ENCODE measurements at regions not wholly inside any gene's neighbourhood (a gene's known extent, or its start where the extent isn't known, plus 50 kb on each side); places are given as distances from the start of the nearest gene placed in this dataset.

DNA sequence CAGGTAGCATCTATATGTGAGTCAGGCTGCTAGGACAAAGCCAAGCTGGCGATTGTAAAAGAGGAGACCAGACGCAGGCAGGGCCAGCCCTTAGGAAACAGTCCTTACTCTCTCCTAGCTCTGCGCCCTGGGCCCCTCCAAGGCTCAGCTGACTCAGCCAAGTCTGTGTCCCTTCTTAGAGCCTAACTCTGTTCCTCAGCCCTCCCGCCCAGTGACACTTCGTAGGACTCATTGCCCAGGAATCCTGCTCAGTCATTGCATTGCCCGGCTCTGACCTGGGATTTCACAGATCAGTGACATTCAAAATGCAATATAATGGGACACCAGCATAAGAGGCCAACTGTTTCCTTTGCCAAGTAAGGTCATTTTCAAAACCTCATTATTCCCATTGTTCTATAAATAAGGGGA, 244.2 kb downstream of the TLE3 start:
- DNase-seq (ENCODE audit: extremely low read depth in 1 of 2, low read depth in 1 of 2) = no peak

DNA sequence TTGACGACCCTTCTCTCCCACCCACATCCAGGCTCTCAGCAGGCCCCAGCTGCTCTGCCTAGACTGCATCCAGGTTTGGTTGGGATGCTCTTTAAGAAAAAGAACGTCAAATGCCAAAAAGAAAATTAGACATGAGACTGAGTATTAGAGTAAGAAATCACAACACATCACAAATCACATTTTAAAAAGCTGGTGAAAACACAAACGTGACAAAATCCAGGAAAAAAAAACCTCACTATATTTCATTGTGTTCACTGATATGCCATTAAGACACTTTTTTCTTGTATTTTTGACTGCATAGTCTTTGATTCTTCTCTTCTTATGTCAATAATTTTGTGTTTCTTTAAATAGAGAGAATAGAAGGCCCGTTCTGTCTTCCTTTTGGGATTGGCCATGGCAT, 243.7 kb downstream of the TLE3 start:
- DNase-seq (ENCODE audit: extremely low read depth in 1 of 2, low read depth in 1 of 2) = no peak

DNA sequence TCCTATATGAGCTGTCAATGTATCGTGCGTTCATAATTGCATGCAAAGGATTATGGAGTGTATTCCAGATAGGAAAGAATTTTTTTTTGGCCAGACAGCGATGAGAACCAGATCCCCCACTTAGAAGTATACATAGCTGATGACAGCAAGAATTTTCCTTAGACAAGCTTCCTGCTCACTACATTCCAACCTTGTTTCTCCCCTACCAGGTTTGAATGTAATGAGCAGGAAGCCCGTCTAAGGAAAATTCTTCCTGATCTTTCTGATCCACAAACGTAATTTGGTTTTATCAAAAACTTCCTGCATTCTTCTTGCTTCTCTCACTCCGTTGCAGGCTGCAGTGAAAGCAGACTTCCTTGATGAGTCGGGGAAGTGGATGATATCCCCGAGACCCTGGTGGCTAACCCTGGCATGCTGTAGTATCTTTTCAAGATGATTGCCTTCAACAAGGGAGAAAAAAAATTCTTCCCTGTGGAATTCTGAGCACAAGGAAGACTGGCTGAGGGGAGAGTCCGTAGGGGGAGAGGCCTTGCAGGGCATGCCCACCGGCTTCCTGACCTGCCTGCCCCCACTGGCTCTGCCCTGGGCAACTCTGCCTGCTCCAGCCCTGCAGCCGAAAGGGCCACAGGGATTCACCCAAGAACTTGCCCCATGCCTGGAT, 243.1 kb downstream of the TLE3 start:
- DNase-seq (ENCODE audit: extremely low read depth in 1 of 2, low read depth in 1 of 2) = no peak

DNA sequence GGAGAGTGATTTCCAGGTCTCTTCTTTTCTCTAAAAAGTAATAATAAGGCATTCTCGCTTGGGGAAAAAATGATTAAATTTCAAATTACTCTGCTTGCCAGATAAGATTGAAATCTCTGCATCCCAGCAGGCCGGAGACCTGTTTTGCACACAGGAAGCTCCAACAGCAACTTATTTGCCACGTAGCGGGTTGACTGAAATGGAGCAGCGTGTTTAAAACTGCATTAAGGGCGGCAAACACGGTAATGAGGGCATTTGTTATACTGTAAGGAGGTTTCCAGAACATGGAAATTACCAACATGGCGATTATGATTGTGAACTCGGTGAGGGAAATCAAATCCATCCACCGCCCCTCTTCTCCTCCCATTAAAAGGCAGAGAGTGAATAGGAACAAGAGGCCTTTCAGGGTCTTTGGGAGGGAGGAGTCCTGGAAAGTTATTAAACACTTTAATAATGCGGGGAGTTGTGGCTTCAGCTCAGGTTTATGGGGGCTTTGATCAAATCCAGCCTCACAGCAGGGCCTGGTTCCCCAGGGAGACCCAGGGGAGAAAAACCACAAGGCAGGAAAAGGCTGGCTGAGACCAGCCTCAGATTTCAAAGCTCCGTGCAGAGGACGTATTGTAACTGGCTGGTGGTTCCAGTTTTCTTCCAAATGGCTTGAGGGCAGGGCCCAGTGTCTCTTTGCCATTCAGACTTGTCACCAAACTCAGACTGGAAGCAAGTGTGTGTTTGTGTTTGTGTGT, 242.3 kb downstream of the TLE3 start:
- no peak for DNase-seq (ENCODE audit: extremely low read depth in 1 of 2, low read depth in 1 of 2)

DNA sequence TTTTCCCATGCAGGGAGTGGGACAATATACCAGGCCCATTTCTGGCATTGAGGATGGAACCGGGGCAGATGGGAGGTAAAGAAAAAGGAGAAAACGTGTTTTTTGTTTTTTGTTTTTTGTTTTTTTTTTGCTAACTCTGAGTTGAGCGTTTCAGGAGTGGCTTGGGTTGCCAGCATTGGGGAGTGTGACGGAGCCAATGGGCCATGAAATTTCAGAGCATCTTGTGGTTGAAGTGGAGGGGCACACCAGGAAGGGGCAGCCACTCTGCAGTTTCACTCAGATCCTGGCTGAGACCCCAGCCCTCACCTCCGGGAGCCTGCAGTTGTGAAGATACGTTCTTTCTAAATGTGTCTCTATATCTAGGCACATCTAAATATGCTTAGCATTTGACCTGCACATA, 240.5 kb downstream of the TLE3 start:
- no peak for DNase-seq (ENCODE audit: extremely low read depth in 1 of 2, low read depth in 1 of 2)

DNA sequence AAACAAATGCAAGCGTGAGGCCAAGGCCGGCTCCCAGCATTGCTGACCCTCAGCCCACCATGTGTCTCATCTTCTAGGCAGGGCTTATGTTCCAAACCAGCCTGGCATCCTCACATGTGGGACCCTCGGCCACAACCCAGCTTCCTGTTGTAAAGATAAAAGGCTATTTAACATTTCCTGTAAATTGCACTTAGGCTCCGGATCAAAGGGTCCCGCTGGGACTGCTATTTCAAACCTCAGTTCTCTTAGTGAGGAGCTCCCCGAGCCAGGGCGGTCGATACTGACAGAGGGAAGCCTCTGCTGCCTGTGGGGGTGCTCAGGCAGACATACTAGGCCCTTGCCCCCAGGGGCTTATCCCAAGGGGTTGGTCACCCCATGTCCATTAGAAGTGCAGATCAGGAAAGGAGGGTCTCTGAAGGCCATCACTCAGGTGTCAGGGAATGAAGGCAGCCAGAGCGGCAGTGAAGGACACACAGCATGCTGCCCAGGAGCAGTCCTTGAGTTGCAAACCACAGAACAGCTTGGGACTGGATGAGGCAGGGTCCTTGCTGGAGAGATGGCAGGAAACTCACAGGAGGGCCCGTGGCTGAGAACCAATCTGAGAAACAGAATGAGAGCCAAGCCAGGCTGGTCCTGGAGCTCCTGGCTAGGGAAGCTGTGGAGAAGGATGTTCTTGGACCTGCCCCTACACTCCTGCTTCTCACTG, 239.9 kb downstream of the TLE3 start:
- no peak for DNase-seq (ENCODE audit: extremely low read depth in 1 of 2, low read depth in 1 of 2)

DNA sequence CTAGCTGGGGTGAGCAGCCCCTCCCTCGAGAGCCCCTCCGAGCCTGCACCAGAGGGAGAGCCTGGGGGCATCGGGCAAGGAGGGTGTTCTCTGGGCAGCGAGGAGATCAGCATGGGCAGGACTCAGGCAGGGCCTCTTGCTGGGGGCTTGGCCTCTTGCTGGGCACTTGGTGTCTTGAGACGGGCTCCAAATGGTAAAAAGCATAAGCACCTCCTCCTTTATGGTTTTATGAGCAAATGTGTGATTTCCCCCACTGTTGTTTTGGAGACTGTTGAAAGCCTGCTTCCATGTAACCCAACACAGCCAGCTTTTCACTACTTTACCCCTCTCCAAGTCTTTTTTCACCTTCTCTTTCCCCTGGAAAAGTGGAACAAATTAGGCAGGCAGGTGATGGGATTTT, 239.3 kb downstream of the TLE3 start:
- no peak for DNase-seq (ENCODE audit: extremely low read depth in 1 of 2, low read depth in 1 of 2)

DNA sequence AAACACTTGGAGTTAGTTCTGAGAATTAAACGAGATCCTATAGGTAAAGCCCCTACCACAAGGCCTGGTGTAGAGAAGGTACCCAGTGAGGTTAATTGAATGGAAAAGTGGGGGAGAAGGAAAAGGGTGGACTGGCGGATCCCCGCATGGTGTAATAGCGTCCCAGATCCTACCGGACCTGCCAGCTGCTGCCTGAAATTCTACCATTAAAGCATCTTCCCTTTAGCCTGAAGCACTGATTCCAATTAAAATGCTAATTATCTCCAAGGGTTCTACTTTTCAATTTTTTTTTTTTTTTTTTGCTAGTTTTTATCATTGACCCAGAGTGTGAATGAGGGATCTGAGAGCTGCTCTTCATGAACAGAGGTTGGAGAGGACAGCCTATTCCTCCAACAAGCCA, 237.9 kb downstream of the TLE3 start:
- no peak for DNase-seq (ENCODE audit: extremely low read depth in 1 of 2, low read depth in 1 of 2)

DNA sequence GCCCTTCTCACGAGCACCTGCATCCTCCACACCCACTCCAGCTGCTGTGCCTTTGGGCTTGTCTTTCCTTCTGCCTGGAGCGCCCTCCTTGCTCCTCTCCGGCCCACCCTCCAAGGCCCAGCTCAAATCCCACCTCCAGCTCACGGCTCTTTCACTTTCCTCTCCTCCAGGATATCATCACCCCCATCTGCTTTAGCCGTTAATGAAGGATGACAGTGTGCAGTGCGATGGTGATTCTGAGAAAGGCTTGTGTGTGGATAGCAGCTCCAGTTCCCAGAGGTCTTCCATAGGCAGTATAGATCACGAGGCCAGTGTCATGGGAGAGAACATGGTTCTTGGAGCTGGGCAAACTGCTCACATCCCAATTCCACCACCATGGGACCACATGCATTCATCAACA, 237.4 kb downstream of the TLE3 start:
- DNase-seq (ENCODE audit: extremely low read depth in 1 of 2, low read depth in 1 of 2) = no peak

DNA sequence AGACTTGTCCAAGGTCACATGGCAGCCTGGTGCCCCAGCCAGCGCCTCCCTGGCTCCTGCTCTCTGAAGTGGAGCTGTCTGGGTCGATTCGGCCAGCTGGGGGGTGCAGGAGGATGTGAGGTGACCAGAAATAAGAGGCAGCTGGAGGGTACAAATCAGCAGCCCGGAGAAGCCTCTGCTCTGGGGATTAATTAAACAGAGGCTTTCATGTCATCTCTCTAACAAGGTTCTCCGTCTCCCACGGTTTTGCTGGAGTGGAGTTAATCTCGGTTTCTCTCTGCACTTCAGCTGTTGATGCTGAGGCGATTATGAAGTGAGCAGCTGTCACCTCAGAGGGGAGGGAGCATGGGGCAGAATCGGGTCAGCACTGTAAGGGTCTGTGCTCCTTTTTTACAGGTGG, 236.8 kb downstream of the TLE3 start:
- DNase-seq (ENCODE audit: extremely low read depth in 1 of 2, low read depth in 1 of 2) = no peak

DNA sequence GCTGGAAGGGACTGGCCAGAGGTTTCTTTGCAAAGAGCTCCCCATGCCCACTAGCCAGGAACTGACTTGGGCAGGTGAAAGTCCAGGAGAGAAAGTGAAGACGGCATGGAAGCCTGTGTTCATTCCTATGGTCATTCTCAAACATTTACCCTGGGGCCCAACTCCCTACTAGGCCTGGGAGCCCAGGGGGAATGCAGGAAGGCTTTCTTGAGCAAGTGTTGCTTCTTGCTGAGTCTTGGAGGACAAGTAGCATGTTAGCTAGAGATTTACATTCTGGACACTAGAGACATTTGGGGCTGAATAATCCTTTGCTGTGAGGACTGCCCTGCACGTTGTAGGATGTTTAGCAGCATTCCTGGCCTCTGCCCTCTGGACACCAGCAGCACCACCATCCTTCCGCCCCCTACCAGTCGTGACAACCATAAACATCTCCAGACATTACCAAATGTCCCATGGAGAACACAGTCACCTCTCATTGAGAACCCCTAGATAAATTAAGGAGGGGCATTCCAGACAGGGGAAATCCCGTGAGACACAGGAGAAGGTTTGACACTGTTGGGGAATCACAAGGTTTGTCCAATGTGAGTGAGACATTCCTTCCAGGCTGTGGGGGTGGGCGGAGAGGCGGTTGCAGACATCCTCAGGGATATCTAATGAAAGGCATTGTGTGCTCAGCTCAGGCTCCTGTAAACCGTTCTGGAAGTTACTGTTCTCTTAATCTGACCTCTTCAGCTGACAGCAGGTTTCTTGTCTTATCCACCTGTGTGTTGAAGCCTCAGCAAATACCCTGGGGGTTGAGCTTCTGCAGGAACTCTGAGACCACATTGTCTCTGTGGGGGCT, 236.2 kb downstream of the TLE3 start:
- no peak for DNase-seq (ENCODE audit: extremely low read depth in 1 of 2, low read depth in 1 of 2)

DNA sequence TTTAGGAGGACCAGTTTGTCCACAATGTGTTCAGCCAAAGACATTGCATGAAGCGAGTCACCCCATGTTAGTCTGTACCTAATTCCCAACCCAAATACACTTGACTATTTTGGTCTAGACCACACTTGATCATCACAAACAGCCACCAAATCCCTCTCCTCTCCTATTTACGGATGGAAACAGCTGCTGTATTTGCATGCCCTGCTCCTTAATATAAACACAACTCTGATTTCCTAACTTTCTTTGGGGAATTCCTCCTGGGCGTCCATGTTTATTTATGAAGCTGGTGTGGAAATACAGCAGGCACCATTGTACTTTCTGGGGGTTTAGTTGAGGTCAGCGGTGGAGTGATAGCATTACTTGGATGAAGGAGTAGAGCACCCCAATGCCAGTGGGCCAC, 235.2 kb downstream of the TLE3 start:
- DNase-seq (ENCODE audit: extremely low read depth in 1 of 2, low read depth in 1 of 2) = no peak

DNA sequence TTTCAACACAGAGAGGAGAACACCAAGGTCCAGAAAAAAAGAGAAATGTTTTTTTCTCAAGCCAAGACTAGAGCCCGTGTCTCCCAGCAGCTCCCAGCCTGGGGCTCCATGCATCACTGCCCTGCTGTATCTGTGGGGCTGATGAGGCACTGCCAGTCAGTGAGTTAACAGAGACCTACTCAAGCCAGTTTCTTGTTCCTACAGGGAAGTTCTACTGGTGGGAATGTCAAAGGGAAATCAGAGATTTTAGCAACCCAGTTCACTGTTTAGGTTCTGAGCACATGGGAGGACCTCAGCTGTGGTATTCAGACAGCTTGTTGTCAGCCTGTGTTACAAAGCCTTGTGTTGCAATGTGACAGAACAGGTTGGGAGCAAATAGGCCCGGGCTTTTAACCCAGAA, 234.3 kb downstream of the TLE3 start:
- DNase-seq (ENCODE audit: extremely low read depth in 1 of 2, low read depth in 1 of 2) = no peak

DNA sequence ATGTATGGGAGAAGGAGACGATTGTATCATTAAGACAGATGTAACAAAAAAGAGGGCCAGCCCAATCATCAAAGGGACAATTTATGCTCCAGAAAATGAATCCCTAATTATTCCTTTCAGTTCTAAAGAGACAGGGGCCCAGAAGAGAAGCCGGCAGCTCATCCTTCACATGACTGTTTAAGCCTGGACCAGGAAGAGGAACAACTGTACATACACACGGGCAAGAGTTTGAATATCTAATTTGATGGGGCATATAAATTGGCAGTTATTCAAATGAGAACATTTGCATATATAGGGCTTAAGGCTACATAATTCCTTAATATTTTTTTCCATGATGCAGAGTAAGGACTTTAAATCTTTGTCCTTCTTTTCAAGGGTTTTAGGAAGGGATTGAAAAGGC, 232.3 kb downstream of the TLE3 start:
- DNase-seq (ENCODE audit: extremely low read depth in 1 of 2, low read depth in 1 of 2) = no peak

DNA sequence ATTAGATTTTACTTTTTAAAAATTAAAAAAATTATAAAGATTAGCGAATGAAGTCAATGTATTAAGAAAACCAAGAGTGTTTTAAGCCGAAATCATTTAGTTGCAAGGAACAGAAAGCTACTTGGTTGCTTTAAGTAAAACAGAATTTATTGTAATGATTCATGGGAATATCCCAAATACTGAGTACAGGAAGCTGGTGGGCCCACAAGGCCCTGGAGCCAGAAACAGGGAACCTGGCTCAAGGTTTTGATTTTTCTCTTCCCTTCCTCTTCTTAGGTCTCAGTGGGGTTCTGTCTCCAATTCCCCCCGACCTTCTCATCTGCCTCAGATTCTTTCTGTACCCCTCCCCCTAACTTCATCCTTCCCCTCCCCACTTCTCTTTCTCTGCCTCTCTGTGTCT, 229.0 kb downstream of the TLE3 start:
- no peak for DNase-seq (ENCODE audit: extremely low read depth in 1 of 2, low read depth in 1 of 2)

DNA sequence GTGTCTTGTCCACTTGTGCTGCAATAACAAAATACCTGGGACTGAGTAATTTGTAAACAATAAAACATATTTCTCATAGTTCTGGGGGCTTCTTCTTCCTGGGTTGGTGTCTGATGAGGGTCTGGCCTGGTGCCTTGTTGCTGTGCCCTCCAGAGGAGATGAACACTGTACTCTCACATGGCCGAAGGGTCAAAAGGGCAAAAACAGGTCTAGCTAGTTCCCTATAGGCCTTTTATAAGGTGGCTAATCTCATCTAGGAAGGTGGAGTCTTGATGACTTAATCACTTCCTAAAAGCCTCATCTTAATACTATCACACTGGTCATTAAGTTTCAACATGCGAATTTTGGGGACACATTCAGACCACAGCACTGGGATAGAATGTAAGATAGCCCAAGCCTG, 228.4 kb downstream of the TLE3 start:
- no peak for DNase-seq (ENCODE audit: extremely low read depth in 1 of 2, low read depth in 1 of 2)

DNA sequence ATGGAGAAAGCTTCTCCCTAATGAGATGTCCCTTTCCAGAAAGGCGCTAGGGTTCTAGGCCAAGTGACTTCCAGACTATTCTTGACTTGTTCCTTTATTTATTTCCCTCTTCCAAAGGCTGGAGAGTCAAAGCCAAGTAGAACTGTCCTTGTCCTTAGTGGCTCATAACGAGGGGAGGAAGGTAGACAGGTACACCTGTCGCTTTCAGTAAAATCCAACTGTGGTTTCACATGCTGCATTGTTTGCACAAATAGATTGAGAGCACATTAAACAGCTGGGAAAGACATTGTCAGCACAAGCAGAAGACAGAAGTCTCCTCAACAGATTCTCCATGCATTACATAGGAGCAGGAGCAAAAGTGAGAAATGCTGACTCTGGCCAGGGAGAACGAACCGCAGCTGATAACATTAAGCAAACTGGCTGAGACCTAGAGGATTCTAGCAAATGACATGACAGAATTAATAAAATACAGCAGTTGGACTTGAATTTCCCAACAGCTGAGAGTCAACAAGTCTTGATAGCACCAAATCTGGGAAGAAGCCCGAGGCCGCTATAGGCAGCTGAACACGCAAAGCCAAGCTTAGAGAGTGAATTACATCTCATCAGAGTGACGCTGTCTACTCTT, 227.7 kb downstream of the TLE3 start:
- no peak for DNase-seq (ENCODE audit: extremely low read depth in 1 of 2, low read depth in 1 of 2)

DNA sequence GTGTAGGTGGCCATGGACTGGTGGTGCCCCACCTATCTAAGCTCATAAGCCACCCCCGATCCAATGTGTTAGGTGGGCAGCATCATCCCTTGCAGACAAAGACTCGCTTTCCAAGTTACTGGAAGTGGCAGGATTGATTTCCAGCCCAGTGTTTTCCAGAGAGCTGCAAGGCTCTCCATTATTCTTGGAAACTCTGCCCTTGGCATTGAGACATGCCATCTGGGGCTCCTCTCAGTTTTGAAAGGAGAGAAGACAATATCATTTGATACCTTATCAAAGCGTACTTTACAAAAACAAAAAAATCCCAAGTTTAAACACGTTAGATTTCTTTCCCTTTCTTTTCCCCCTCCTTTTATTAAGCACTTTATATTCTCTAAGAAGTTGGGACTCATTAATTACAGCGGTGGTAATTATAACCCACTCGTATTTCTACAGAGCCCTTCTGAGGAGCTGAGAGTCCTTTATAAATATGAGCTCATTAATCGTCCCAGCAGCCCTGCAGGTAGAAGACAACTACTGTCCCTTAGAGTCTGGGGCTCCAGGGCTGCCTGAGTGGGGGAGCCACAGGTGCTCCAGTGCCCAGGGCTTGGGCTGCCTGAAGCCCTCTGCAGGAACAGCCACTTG, 226.1 kb downstream of the TLE3 start:
- no peak for DNase-seq (ENCODE audit: extremely low read depth in 1 of 2, low read depth in 1 of 2)

DNA sequence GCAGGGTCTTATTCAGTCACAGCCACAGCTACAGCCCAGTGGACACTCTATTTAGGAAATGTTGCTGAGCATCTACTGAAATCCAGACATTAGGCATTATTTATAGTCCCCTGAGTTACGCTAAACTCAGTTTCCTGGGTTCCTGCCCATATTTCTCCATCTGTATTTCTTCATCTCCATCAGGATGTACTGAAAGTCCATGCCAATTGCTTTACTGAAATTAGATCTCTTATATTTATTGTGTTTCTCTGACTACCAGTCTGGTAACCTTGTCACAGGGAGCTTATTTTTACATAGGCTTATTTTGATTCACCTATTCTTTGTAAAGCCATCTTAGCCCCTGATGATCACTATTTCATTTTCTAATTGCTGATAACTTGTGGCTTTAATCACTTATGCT, 223.9 kb downstream of the TLE3 start:
- DNase-seq (ENCODE audit: extremely low read depth in 1 of 2, low read depth in 1 of 2) = no peak

DNA sequence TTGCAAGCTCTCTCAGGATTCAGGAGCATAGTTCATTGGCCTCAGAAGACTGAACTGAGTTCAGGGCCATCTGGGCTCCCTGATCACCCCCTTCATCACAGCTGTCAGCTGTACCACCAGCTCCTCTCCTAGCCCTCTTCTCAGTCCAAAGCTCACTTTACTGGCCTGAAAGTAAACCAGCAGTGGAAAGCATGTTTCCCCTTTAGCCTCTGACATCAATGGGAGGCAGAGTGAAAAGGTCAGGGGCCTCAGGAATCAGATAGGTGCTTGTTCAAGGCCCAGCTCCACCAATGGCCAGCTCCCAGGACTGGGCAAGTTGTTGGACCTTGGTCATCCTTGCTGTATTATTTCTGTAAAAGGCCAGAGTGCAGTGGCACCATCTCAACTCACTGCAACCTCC, 223.4 kb downstream of the TLE3 start:
- no peak for DNase-seq (ENCODE audit: extremely low read depth in 1 of 2, low read depth in 1 of 2)

Data from stimulated activated CD8-positive, alpha-beta memory T cell treated with anti-CD3 and anti-CD28 coated beads, Interleukin-7, amount 100 ng/mL, for 48 hours (primary cell).